ENCODE measurements at regions not wholly inside any gene's neighbourhood (a gene's known extent, or its start where the extent isn't known, plus 50 kb on each side); places are given as distances from the start of the nearest gene placed in this dataset.
"Not testable (repeated sequence)": the region's sequence is repeated elsewhere in the genome, so short reads cannot be mapped to it uniquely, and the experiment has no call there.

GRCh38 chr7:145784809-145785780 lies 331.5 kb upstream of the CNTNAP2 start:
- DNase-seq: no peak

GRCh38 chr7:145781388-145781787 lies 335.2 kb upstream of the CNTNAP2 start:
- not testable (repeated sequence) for DNase-seq

GRCh38 chr7:145779140-145779539 lies 337.5 kb upstream of the CNTNAP2 start:
- no peak for DNase-seq

- DNase-seq: no peak
Observed at GRCh38 chr7:145774777-145775176, 341.8 kb upstream of the CNTNAP2 start.

- DNase-seq: no peak
Observed at GRCh38 chr7:145753004-145753403, 363.6 kb upstream of the CNTNAP2 start.

DNA sequence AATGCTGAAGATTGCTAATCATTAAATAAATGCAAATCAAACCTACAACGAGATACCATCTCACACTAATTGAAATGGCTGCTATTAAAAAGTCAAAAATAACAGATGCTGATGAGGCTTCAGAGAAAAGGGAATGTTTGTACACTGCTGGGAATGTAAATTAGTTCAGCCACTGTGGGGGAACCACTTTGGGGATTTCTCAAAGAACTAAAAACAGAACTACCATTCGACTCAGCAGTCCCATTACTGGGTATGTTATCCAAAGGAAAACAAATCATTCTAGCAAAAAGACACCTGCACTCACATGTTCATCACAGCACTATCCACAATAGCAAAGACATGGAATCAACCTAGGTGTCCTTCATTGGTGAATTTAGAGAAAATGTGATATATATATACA lies 379.0 kb upstream of the CNTNAP2 start:
- no peak for DNase-seq

DNA sequence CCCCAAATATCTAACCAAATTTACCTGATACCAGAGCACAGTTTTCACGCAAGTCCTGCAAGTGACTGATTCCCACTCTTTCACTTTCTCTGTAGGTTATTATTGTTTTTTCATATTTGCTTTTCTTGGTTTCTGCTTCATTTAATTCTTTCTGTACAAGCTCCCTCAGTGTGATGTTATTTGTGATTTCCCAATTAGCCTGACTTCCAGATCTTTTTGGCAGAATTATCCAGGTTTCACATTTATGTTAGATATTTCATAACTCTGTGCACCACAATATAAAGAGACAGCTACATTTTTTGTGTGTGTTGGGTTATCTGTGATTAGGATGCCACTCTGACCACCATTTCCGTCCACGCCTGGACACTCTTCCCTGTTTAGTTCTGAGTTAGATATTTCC lies 381.5 kb upstream of the CNTNAP2 start:
- no peak for DNase-seq

DNA sequence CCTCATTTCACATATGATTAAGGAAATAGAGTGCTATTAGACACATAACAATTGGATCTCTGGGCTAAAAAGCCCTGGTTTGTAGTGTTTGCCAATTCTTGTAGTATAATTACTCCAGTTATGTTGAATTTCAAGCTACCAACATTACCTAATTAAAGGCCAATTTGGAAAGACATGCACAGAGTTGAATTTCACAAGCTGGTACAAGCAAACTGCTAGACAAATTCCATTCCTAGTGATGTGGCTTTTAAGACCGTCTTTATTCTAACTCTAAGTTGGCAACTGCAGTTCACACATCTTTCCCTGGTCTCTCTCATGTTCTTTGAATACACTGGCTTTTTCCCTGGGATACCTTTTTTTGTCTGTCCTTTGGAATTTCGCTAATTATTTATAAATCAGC lies 384.1 kb upstream of the CNTNAP2 start:
- DNase-seq: no peak

DNA sequence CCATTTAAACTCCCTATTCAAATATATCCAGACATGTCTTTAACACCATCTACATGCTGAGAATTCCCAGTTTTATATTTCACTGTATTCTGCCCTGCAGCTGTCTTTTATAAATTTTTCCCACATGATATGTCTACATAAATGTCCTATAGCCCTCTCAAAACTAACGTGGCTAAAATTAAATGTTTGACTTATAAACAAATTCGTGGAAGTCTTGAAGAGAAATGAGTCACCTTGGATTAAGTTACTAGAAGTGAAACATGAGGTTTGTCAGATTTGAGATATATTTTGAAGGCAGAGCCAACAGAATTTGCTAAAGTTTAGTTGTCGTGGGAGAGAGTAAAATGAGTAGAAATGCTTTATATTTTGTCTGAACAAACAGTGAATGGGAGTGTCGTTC lies 386.9 kb upstream of the CNTNAP2 start:
- no peak for DNase-seq

DNA sequence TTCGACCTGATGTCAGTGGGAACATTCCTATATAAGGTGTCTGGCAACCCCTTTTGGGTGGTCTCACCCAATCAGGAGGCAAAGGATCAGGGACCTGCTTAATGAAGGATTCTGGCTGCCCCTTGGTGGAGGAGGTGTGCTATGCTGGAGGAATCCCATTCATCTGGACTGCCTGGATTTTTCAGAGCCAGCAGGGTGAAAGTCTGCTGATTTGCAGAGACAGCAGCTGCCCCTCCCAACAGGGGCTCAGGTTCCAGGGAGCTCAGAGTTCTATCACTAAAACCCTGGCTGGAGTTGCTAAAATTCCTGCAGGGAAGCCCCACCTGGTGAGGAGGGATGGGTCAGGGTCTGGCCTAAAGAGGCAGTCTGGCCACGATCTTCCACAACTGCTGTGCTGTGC lies 398.5 kb upstream of the CNTNAP2 start:
- no peak for DNase-seq

DNA sequence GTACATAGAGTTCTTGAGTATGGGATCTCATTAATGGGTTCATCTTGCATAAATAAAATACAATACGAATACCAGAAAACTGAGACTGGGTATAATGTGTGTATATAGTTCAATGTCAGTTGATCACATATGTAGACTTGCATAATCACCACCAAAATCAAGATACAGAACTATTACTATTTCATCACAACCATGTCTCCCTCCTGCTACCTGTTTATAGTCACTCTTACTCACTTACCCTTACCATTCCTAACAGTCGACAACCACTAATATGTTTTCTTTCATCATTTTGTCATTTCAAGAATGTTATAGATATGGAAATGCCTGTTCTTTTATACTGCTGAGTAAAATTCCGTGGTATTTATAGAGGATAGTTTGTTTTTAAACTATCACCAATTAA lies 416.1 kb upstream of the CNTNAP2 start:
- DNase-seq: no peak

- no peak for DNase-seq
Observed at GRCh38 chr7:145698526-145699262, 417.9 kb upstream of the CNTNAP2 start.

GRCh38 chr7:145697412-145698107 lies 419.0 kb upstream of the CNTNAP2 start:
- not testable (repeated sequence) for DNase-seq

DNA sequence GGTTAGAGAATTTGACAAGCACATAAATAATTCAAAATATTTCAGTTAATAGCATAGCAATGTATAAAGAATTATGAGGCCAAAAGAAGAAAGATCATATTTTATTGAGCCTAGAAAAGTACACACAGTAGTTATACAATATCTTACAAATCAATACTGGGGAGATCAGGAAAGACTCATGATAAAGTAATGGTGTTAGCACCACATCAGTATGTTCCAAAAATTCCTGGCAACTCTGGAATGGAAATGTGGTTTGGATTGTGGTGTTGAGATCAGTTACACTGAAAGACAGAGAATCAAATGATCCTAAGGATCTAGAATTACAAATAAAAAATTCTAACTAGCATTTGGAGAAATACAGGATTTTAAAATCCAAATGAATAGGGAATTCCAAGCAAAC lies 420.5 kb upstream of the CNTNAP2 start:
- no peak for DNase-seq

- DNase-seq: no peak
Observed at GRCh38 chr7:145692237-145692950, 424.2 kb upstream of the CNTNAP2 start.

- DNase-seq: no peak
Observed at GRCh38 chr7:145691377-145691914, 425.2 kb upstream of the CNTNAP2 start.

GRCh38 chr7:145681646-145682045 lies 435.0 kb upstream of the CNTNAP2 start:
- no peak for DNase-seq

GRCh38 chr7:145681159-145681558 lies 435.4 kb upstream of the CNTNAP2 start:
- DNase-seq: no peak

DNA sequence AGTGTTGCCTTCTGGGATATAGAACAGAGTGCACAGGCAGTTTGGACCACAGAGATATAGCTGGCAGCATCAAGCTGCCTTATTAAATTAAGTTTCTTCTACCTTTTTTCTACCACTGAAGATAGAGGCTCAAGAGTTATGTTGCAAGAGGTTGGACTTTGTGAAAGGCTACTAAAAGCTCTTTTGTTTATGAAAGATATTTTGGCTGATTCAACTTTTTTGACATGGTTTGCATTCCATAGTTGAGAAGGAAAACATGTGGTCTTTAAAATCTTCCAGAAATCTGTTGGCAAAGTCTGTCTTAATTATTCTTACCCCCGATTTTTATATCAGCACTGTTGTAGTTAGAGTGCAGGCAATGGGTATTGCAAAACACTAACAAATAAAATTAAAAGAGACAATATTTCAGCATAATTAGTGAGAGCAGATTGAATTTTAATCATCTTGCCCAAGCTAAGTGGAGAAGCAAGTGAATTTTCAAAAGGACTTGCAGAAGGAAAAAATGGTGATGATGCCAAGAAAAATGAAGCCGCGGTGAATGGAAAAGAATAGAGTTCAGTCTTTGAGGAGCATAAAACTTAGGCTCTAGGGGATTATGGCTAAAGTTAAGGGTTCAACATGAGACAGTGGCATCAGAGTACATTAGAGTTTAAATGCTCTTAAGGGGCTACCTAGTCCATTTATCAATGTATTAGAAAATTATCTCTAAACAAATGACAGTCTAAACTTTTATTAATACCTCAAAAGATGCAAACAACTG lies 450.9 kb upstream of the CNTNAP2 start:
- DNase-seq: no peak

DNA sequence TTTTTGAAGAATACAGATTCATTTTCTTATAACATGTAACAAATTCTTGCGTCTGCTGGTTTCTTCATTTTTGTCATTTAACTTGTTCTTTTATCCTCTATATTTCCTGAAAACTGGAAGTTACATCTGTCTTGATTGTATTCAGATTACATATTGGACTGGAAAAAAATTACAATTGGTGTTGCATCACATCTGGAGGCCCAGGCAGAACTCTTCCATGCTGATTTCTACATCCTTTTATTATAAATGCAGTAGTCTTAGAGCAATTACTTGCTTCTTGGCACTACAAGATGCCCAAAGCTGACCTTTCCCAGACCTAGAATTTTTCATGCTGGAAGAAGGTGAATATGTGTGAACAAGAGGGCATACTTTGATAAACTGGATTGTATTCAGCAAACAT lies 460.9 kb upstream of the CNTNAP2 start:
- DNase-seq: no peak

DNA sequence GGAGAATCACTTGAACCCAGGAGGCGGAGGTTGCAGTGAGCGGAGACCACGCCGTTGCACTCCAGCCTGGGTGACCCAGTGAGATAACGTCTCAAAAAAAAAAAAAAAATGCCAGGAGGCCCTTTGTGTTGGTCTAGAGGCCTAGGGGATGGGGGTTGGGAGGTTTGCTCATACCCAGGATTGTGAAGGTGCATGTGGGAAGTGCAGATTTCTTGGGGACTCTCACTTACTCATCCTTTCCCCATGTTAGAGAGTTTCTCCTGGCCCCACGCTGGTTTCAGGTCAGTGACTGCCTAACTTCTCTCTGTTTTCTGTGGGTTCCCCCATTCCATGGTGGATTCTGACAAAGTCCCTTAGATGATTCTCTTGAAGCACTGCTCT lies 471.5 kb upstream of the CNTNAP2 start:
- DNase-seq: no peak

Data from occipital lobe (tissue), 1 donor.